Kidney (tissue), 13 donors: ENCODE measurements at regions not wholly inside any gene's neighbourhood (a gene's known extent, or its start where the extent isn't known, plus 50 kb on each side); places are given as distances from the start of the nearest gene placed in this dataset.

Experiments used
- DNase-seq, 5 donors: peaks; one replicate each; pipeline ENCODE4 v3.0.0-alpha.2; 2013 to 2020
- FAIRE-seq: peaks from 2 replicates; lab custom pipeline; 2012; peaks lifted over from hg19 to GRCh38; lab: Jason Lieb, UNC
- H3K27ac ChIP-seq, 2 donors: one replicate each; pipeline ENCODE4 v1.7.0; 2013; ENCODE audit warnings: low read depth in 2 of 2, low read length in 2 of 2, inconsistent platforms in 1 of 2
- H3K27me3 ChIP-seq: one replicate; pipeline ENCODE4 v1.7.1; 2013; ENCODE audit warnings: low read length, inconsistent platforms; ENCODE audit not compliant: control insufficient read depth, insufficient read depth
- H3K36me3 ChIP-seq, 3 donors: one replicate each; pipeline versions ENCODE4 v1.7.0 to v1.7.1; 2013; ENCODE audit warnings: low read length in 3 of 3, control low read depth in 1 of 3, inconsistent platforms in 1 of 3; ENCODE audit not compliant: insufficient read depth in 3 of 3, control insufficient read depth in 2 of 3
- H3K4me1 ChIP-seq, 3 donors: one replicate each; pipeline versions ENCODE4 v1.7.0 to v1.7.1; 2013; ENCODE audit warnings: low read length in 3 of 3, inconsistent platforms in 1 of 3, low read depth in 1 of 3; ENCODE audit not compliant: control insufficient read depth in 2 of 3, insufficient read depth in 2 of 3
- H3K4me3 ChIP-seq, 3 donors: one replicate each; pipeline versions ENCODE4 v1.7.0 to v1.8.1; 2013; ENCODE audit warnings: low read length in 3 of 3, control low read depth in 1 of 3, inconsistent platforms in 1 of 3
- H3K9ac ChIP-seq, 3 donors: one replicate each; pipeline versions ENCODE4 v1.7.0 to v1.7.1; 2013; ENCODE audit warnings: low read length in 3 of 3, control low read depth in 1 of 3, inconsistent platforms in 1 of 3
- H3K9me3 ChIP-seq, 3 donors: one replicate each; pipeline versions ENCODE4 v1.7.0 to v1.7.1; 2013; ENCODE audit warnings: low read length in 3 of 3, control low read depth in 1 of 3, inconsistent platforms in 1 of 3; ENCODE audit not compliant: control insufficient read depth in 2 of 3, insufficient read depth in 1 of 3
- intact Hi-C: fragments of 100-400 bp; cut with DNase I; formaldehyde crosslinking; loops from one replicate; pipeline ENCODE4 v1.11.1; 2022
- TF ChIP-seq, protein P1 (sequence below): IDR thresholded peaks from 3 replicates; pipeline ENCODE4 v1.5.1; 2012; ENCODE audit warnings: mild to moderate bottlenecking, moderate library complexity, borderline replicate concordance; ENCODE audit not compliant: insufficient read depth; ENCODE audit errors: extremely low read depth
- donor health status: control.
- donor health status: control.
- donor health status: control.
- donor health status: control.
- donor health status: control.
- donor health status: DM: yes; HTN: yes; CAD: no.
- donor health status: Normal renal cell carcinoma (clear cell type).

DNA sequence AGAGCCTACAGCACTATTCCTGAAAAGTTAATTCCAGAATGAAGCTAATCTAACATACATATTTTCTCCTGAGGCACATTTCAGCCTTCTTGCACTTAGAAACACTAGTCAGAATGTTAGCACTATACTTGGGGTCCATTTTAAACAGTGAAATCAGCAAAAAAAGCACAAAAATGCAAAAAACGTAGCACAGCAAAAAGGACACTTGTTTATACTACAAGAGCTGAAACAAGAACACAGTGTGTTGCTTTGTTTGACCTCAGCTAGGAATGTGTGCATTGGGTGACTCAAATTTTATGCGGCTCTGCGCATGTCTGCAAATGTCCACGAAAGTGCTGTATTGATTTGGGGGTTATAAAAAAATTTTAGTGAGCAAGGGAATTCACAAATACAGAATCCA is 226.2 kb downstream of the KCNRG start:
- FAIRE-seq (no peak), DNase-seq (no peak)
- H3K27me3 ChIP-seq = no peaks in the 10 kb centered on the region
- H3K9me3 ChIP-seq = no peaks in the 10 kb centered on the region
- no peaks in the 10 kb centered on the region for H3K36me3 ChIP-seq
- TF ChIP-seq, protein P1, sequence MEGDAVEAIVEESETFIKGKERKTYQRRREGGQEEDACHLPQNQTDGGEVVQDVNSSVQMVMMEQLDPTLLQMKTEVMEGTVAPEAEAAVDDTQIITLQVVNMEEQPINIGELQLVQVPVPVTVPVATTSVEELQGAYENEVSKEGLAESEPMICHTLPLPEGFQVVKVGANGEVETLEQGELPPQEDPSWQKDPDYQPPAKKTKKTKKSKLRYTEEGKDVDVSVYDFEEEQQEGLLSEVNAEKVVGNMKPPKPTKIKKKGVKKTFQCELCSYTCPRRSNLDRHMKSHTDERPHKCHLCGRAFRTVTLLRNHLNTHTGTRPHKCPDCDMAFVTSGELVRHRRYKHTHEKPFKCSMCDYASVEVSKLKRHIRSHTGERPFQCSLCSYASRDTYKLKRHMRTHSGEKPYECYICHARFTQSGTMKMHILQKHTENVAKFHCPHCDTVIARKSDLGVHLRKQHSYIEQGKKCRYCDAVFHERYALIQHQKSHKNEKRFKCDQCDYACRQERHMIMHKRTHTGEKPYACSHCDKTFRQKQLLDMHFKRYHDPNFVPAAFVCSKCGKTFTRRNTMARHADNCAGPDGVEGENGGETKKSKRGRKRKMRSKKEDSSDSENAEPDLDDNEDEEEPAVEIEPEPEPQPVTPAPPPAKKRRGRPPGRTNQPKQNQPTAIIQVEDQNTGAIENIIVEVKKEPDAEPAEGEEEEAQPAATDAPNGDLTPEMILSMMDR = no peak
- H3K27ac ChIP-seq = no peak overlapping the region
- H3K9ac ChIP-seq = no peak overlapping the region
- intact Hi-C loops = no loop called here
- H3K4me1 ChIP-seq = no peaks in the 10 kb centered on the region
- no peak overlapping the region for H3K4me3 ChIP-seq

DNA sequence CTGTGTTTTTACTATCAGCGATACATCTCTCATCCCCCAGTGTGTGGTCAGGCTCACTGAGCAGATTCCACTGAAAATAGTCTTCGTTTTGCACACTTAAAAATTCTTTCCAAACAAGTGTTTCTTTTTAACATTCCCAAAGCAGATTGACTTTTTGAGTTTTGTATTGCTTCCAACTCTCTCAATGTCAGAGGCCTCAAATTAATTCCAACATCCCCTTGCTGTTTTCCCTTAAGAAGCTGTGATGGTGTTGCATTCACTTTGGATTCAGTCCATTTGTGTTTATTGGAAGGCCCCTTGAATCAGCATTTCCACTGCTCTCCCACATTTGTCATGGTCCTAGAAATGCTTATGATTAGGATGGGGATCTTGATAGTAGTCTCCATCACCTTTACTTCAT is 228.7 kb downstream of the KCNRG start:
- intact Hi-C loops = no loop called here
- TF ChIP-seq, protein P1 = no peak
- no peaks in the 10 kb centered on the region for H3K4me1 ChIP-seq
- no peaks in the 10 kb centered on the region for H3K27me3 ChIP-seq
- DNase-seq = peak in 1 of 5 donors; percentile 49
- H3K27ac ChIP-seq = no peak overlapping the region
- H3K4me3 ChIP-seq = no peak overlapping the region
- no peaks in the 10 kb centered on the region for H3K36me3 ChIP-seq
- no peaks in the 10 kb centered on the region for H3K9me3 ChIP-seq
- H3K9ac ChIP-seq = no peak overlapping the region
- FAIRE-seq = no peak

DNA sequence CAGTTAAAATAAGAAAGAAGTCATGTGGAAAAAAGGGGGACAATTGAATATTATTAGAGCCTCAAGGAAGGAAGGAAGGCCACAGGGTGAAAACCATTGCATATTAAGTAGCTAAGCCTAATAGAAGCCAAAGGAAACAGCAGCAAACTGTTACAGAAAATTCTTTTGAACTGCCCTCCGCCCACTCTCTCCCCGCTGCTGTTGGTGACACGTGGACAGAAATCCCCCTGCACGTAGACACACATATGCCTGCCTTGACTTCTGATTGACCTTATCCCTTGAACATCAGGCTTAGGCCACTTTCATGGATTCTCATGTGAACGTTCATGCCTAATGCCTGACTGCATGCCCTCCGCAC is 229.1 kb downstream of the KCNRG start:
- FAIRE-seq (no peak), DNase-seq (peak in 1 of 5 donors; percentile 34)
- Histone ChIP-seq H3K27me3 (no peaks in the 10 kb centered on the region), H3K9me3 (no peaks in the 10 kb centered on the region), H3K4me1 (no peaks in the 10 kb centered on the region), H3K9ac (no peak overlapping the region), H3K27ac (no peak overlapping the region), H3K36me3 (no peaks in the 10 kb centered on the region), H3K4me3 (no peak overlapping the region)
- TF ChIP-seq, protein P1 = no peak
- intact Hi-C loops = no loop called here
